GM20431 (cell line): ENCODE measurements at regions not wholly inside any gene's neighbourhood (a gene's known extent, or its start where the extent isn't known, plus 50 kb on each side); places are given as distances from the start of the nearest gene placed in this dataset.
"Not testable (repeated sequence)": the region's sequence is repeated elsewhere in the genome, so short reads cannot be mapped to it uniquely, and the experiment has no call there.

Source experiments
- in situ Hi-C: fragments of 300-500 bp; cut with MseI, MboI; formaldehyde crosslinking; loops from one replicate; pipeline ENCODE4 v1.15.0; 2020; ENCODE audit warnings: low sequenced_read_pairs; ENCODE audit not compliant: unreplicated experiment

DNA sequence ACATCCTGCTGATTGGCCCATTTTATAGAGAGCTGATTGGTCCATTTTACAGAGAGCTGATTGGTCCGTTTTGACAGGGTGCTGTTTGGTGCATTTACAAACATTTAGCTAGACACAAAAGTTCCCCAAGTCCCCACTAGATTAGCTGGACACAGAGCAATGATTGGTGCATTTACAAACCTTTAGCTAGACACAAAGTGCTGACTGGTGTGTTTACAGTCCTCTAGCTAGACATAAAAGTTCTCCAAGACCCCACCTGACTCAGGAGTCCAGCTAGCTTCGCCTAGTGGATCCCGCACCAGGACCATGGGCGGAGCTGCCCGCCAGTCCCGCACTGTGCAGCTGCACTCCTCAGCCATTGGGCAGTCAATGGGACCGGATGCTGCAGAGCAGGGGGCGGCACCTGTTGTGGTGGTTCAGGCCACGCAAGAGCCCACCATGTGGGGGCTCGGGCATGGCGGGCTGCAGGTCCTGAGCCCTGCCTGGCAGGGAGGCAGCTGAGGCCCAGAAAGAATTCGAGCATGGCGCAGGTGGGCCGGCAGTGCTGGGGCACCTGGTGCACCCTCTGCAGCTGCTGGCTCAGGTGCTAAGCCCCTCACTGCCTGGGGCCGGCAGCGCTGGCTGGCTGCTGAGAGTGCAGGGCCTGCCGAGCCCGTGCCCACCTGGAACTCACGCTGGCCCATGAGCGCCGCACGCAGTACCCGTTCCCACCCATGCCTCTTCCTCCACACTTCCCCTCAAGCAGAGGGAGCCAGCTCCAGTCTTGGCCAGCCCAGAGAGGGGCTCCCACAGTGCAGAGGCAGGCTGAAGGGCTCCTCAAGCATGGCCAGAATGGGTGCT, 713.2 kb upstream of the GYPC start:
- in situ Hi-C loops = no loop called here

GRCh38 chr2:125959047-125959446, 696.9 kb upstream of the GYPC start:
- in situ Hi-C loops = no loop called here

GRCh38 chr2:125961739-125962138, 694.2 kb upstream of the GYPC start:
- in situ Hi-C loops = no loop called here

GRCh38 chr2:125979886-125980285, 676.1 kb upstream of the GYPC start:
- in situ Hi-C loops = no loop called here

GRCh38 chr2:125983364-125983763, 672.6 kb upstream of the GYPC start:
- in situ Hi-C loops = no loop called here

DNA sequence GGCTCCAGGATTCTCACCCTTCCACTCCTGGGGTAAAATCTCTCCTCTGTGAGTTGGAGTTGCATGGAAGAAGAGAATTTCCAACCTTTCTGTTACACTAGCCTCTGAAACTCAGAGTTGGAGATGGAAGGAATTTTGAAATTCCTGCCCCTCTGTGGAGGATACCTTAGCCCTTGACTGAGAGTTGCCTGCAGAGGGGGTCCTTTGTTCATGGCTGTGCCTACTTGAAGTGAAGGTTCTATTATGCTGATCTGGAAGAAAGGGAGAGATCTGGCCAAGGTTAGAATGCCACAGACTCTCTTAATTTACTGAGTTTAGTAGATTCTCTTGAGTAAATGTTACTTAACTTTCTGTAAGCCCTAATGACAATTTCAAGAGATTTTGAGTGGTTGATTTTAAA, 626.6 kb upstream of the GYPC start:
- in situ Hi-C loops = no loop called here

DNA sequence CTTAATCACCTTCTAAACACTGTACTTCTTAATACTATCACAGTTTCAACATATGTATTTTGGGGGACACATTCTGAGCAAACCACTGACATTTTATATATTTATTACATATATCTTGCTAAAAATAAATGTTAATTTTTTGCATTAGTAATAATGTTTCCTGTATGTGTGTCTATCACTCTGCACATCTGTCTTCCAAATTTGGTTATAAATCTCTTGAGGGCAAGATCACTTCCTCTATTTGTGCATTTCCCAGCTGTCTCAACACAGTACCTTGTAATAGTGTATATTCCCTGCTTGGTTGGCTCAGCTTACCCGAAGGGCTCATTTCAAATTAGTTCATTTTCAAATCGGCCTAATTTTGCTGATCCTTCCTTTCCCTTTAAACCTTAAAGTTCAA, 617.1 kb upstream of the GYPC start:
- in situ Hi-C loops = no loop called here

GRCh38 chr2:126041391-126042047, 614.4 kb upstream of the GYPC start:
- in situ Hi-C loops = no loop called here

DNA sequence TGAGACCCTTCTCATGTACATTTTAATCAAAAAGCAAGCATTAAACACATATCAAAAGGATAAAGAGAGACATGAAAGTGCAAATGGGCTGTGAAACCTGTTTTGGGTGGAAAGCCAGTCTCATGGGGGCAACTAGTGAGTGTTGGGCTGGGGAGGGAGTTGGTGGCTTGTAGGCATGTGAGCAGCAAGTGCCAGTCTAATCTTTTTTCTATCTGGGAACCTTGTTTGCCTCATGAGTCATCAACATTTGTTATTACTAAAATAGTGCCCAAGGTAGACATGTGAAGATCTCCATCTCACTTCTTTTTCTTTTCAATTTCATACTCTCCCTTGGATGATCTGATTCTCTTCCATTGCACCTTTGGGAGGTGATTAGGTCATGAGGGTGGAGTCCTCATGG, 613.9 kb upstream of the GYPC start:
- in situ Hi-C loops = no loop called here

DNA sequence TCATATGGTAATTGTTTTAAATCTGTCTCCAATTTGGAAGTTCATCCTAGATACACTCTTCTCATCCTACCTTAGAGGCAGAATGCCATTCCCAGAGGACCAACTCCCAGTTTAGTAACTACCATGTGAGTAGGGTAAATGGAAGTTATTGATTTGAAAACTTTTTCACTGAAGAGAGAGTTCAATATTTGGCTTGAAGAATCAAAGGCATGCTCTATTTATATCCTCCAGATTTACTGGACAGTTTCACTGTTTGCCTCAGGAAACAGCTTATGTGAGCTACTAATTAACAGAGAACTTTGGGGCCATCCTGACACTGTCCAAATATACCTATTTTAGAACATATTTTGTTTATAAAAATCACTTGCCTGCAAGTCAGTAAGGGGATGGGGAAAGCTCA, 607.2 kb upstream of the GYPC start:
- in situ Hi-C loops = no loop called here

DNA sequence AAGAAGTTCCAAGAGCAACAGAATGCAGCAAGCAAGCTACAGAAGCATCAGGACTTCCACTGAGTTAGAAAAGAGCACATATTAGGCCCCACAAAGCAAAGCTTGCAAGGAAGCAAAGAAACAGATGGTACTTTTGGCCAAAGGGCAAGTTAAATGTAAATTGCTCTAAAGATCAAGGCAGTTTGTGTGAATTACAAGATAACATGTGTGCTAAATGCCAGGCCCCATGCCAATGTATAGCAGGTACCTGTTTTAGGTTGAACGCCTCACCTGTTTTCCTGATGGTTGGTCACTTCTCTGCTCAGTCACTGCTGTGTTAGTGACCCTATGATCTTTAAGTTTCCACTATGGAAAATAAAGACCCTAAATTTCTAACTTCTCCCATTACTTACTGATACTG, 606.5 kb upstream of the GYPC start:
- in situ Hi-C loops = no loop called here

GRCh38 chr2:126050991-126051736, 604.8 kb upstream of the GYPC start:
- in situ Hi-C loops = no loop called here

- in situ Hi-C loops = not testable (repeated sequence)
Observed at GRCh38 chr2:126051737-126052240, 604.2 kb upstream of the GYPC start.

DNA sequence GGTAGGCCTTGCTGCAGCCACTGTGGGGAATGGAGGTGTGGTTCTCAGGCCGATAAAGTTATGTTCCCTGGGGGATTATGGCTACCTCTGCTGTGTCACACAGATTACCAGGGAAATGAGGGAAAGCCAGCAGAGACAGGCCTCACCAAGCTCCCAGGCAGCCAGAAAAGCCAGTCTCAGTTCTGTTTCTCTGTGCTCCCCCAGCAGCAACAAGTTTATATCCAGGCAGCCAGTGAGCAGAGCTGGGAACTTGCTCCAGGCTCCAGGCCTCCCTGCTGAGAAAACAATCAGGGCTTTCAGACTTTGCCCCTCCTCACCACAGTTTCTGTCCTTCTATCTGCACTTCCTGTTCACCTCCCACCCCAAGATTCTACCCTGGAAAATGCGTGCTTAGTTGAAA, 596.6 kb upstream of the GYPC start:
- in situ Hi-C loops = no loop called here

DNA sequence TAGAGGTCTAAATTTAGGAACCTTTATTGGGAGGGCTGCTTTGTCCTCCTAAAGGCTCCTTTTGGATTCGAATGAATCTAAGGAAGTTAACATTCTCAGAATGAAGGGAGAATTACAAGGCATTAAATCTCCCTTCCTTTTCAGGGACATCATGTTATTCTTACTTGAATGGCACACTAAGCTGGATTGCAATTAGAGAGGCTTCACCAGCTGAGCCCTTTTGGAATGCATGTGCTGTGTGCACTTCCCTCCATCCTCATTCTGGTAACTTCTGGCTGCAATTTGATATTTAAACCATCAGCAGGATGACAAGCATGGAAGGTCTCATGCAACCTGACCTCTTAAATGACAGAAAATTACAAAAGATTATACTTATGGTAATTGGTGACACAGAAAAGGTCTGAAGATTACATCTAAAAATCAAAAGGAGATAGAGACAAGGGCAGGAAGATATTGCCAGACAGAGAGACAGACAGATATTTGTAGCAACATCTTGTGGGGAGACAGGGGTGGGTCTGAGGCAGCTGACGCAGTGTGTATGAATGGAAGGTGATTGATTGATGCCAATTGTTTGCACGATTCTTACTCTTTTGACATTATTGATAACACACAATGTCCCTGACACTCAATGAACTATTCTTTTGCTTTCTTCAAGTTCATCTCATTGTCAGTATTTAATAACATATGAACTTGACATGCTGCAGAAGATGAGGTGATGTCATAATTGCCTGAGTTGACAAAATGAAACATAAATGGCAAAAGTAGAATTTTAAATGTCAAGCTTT, 570.8 kb upstream of the GYPC start:
- in situ Hi-C loops = no loop called here

DNA sequence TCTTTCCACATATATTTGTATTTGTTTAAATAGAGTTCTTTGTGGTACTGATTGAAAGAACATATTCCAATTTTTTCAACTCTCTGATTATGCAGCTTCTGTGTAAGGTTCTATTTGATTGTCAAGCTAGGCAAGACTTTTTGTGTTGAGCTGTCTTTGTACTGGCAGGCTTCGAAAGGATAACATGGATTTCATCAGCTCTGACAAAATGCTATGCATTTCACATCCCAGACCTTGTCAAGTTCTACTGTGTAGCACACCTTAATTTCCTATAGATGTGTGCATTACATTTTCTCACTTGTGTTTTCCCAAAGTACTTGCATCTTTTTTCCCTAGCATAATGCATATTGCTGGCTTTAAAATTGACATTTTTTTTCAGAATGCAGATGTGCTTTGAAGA, 555.0 kb upstream of the GYPC start:
- in situ Hi-C loops = no loop called here

DNA sequence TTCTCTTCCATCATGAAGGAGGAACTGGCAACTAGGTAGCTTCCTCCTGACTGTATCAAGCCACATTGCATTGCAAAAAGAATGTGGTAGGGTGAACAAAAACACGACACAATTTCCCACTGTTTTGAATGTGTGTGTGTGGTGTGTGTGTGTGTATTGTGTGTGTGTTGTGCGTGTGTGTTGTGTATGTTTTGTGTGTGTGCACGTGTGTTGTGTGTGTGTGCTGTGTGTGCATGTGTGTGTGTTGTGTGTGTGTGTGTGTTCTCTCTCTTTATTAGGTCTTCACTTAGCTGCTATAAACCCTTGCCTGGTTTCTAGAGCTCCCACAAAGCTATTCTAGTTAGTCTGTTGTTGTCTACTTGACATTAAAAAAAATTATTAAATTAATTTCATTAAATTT, 550.0 kb upstream of the GYPC start:
- in situ Hi-C loops = no loop called here

DNA sequence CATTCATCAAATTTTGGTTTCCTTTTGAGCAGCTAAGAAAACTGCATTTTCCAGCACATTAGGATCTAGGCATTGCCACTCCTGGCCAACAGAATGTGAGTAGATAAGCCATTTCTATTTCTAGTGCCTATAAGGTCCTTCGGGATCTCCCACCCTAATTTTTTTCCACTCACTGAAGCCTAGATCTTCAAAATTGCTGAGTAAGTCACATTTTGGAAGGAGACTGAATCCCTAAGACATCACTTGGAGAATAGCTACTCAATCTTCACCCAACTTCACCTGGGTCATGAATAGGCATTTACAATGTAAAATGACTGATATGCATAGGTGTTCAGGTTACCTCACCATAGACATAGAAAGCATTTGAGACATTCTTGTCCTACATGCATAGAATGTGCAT, 548.1 kb upstream of the GYPC start:
- in situ Hi-C loops = no loop called here

- in situ Hi-C loops = no loop called here
Observed at GRCh38 chr2:126115975-126116374, 540.0 kb upstream of the GYPC start.

DNA sequence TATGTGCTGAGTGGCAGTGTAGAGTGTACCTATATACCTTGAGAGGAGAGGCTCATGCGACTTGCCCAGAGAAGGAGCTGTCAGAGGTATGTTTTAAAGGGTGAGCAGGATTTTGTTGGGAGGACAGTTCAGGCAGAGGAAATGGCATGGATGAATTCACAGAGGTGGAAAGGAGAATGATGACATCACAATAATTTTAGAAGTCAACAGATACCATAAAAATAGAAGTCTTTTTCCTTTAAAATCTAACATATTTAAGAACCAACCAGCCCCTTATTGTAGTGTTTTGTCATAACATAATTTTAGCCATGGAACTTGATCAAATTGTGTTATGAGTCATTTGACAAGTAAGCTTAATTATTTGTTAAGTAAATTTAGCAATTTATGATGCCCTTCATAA, 538.1 kb upstream of the GYPC start:
- in situ Hi-C loops = no loop called here
